B cell (primary cell): ENCODE measurements at regions not wholly inside any gene's neighbourhood (a gene's known extent, or its start where the extent isn't known, plus 50 kb on each side); places are given as distances from the start of the nearest gene placed in this dataset.

Experiments
- ATAC-seq: fragments of 200-7000 bp; cut with Tn5 transposase; one replicate; pipeline ENCODE4 v1.10.0; 2021; ENCODE audit warnings: low read depth, mild to moderate bottlenecking, moderate number of reproducible peaks, moderate library complexity
- CTCF ChIA-PET: fragments of 350-600 bp; sonication (Branson Sonifier 250); formaldehyde crosslinking; loops from one replicate; lab custom pipeline; 2021; ENCODE audit warnings: antibody characterized with exemption, inconsistent platforms; lab: Charles Lee
- POLR2A ChIA-PET: fragments of 350-600 bp; sonication (Branson Sonifier 250); formaldehyde crosslinking; loops from one replicate; lab custom pipeline; 2021; ENCODE audit warnings: antibody characterized with exemption; lab: Charles Lee
- DNase-seq: peaks from one replicate; pipeline ENCODE4 v3.0.0; 2013
- H2AFZ ChIP-seq: 2 replicates; pipeline ENCODE4 v1.6.1; 2012; ENCODE audit warnings: mild to moderate bottlenecking, low read depth, low read length; ENCODE audit not compliant: insufficient read depth, poor library complexity, severe bottlenecking
- H3K27ac ChIP-seq, 2 donors: 1 replicate in 1 of 2; 2 replicates in 1 of 2; pipeline ENCODE4 v1.5.1; 2012 to 2013; ENCODE audit warnings: low read length in 2 of 2, mild to moderate bottlenecking in 2 of 2, moderate library complexity in 1 of 2
- H3K27me3 ChIP-seq, 4 experiments: fragments of 200-600 bp in 1 of 4; sonication (generic) in 1 of 4; replicated peaks in 1 of 4; 1 replicate in 2 of 4; 2 replicates in 2 of 4; pipeline versions ENCODE4 v1.6.1 to v1.7.0; 2013 to 2016; ENCODE audit warnings: low read length in 3 of 4, mild to moderate bottlenecking in 2 of 4, mixed read lengths in 1 of 4, moderate library complexity in 1 of 4; ENCODE audit not compliant: insufficient read depth in 4 of 4, control insufficient read depth in 3 of 4; ENCODE audit errors: control extremely low read depth in 1 of 4
- H3K36me3 ChIP-seq, 2 experiments: replicated peaks in 1 of 2; 1 replicate in 1 of 2; 2 replicates in 1 of 2; pipeline versions ENCODE4 v1.6.1 to v1.7.1; 2013; ENCODE audit warnings: low read length in 1 of 2; ENCODE audit not compliant: insufficient read depth in 2 of 2, control insufficient read depth in 1 of 2; ENCODE audit errors: control extremely low read depth in 1 of 2, extremely low read depth in 1 of 2
- H3K4me1 ChIP-seq, 2 donors: fragments of 200-600 bp in 1 of 2; sonication (generic) in 1 of 2; 1 replicate in 1 of 2; 2 replicates in 1 of 2; pipeline versions ENCODE4 v1.5.1 to v1.6.1; 2013 to 2017; ENCODE audit warnings: low read length in 2 of 2; ENCODE audit not compliant: control insufficient read depth in 2 of 2, insufficient read depth in 2 of 2
- H3K4me2 ChIP-seq: replicated peaks from 2 replicates; pipeline ENCODE3; 2012; ENCODE audit warnings: mild to moderate bottlenecking, low read depth, low read length; ENCODE audit not compliant: poor library complexity, severe bottlenecking
- H3K4me3 ChIP-seq, 5 experiments: fragments of 200-600 bp in 1 of 5; sonication (generic) in 1 of 5; 1 replicate in 3 of 5; 2 replicates in 2 of 5; pipeline versions ENCODE4 v1.5.1 to v1.7.0; 2011 to 2016; ENCODE audit warnings: low read length in 4 of 5, mild to moderate bottlenecking in 4 of 5, low read depth in 2 of 5, control low read depth in 1 of 5, moderate library complexity in 1 of 5; ENCODE audit not compliant: insufficient read depth in 1 of 5; ENCODE audit errors: control extremely low read depth in 1 of 5, extremely low read depth in 1 of 5
- H3K79me2 ChIP-seq: fragments of 200-600 bp; sonication (generic); one replicate; pipeline ENCODE4 v1.6.0; 2016; ENCODE audit warnings: low read length; ENCODE audit not compliant: control insufficient read depth, insufficient read depth
- H3K9ac ChIP-seq: fragments of 200-600 bp; sonication (generic); 2 replicates; pipeline ENCODE4 v1.6.1; 2017; ENCODE audit warnings: mild to moderate bottlenecking, low read length, moderate library complexity
- H3K9me3 ChIP-seq, 3 donors: one replicate each; pipeline versions ENCODE4 v1.6.1 to v1.7.1; 2013; ENCODE audit warnings: low read length in 2 of 3; ENCODE audit not compliant: control insufficient read depth in 2 of 3, insufficient read depth in 1 of 3; ENCODE audit errors: control extremely low read depth in 1 of 3
- H4K20me1 ChIP-seq: 2 replicates; pipeline ENCODE4 v1.6.0; 2012; ENCODE audit warnings: mild to moderate bottlenecking, low read length; ENCODE audit not compliant: insufficient read depth, control insufficient read depth, poor library complexity, severe bottlenecking
- H3K27ac Mint-ChIP-seq: one replicate; pipeline ENCODE4 v1.8.0; 2021; ENCODE audit warnings: mixed read lengths
- H3K27me3 Mint-ChIP-seq: one replicate; pipeline ENCODE4 v1.8.0; 2021; ENCODE audit warnings: mixed read lengths
- H3K4me1 Mint-ChIP-seq: one replicate; pipeline ENCODE4 v1.8.0; 2021; ENCODE audit warnings: mixed read lengths
- H3K4me3 Mint-ChIP-seq: one replicate; pipeline ENCODE4 v1.8.0; 2021; ENCODE audit warnings: mixed read lengths
- H3K9me3 Mint-ChIP-seq: one replicate; pipeline ENCODE4 v1.8.0; 2022; ENCODE audit warnings: mixed read lengths; ENCODE audit not compliant: insufficient read depth
- EZH2 ChIP-seq: IDR thresholded peaks from 2 replicates; pipeline ENCODE4 v1.6.1; 2012; ENCODE audit warnings: borderline replicate concordance, low read depth, mild to moderate bottlenecking, moderate library complexity, low read length; ENCODE audit not compliant: insufficient read depth, poor library complexity, severe bottlenecking
- WGBS: methylation state at CpG from one replicate; pipeline ENCODE4 v1.1.5; 2013; ENCODE audit warnings: missing lambda C conversion rate; ENCODE audit not compliant: insufficient coverage; 5-methylcytosine and 5-hydroxymethylcytosine counted together
- intact Hi-C: fragments of 100-400 bp; cut with micrococcal nuclease; formaldehyde crosslinking; loops from one replicate; pipeline ENCODE4 v1.10.0; 2022
- TF ChIP-seq, protein P1 (sequence below): fragments of 200-600 bp; IDR thresholded peaks from one replicate; pipeline ENCODE4 v1.8.0; 2022; ENCODE audit warnings: antibody characterized with exemption, mild to moderate bottlenecking

DNA sequence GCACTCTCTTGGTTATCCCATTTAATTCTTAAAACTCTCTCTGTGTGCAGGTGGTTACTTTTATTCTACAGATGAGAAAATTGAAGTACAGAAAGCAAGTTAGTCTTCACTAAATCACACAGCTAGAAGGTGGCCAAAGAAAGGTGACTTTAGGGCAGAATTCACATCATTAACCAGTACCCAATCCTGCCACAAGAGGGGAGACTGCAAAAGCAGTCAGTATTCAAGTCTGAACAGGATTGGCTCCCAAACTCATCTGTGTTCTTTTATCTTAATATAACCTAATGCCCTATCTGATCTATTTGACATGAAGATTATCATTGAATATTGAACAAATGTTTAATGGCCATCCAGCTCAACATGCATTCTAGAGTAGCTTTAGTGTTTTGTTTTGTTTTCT is 225.3 kb upstream of the FAM83B start:
- no peak overlapping the region for H3K4me2 ChIP-seq
- Mint-ChIP-seq H3K27ac (no peak overlapping the region), H3K4me3 (no peak overlapping the region), H3K4me1 (no peaks in the 10 kb centered on the region), H3K27me3 (no peaks in the 10 kb centered on the region), H3K9me3 (no peaks in the 10 kb centered on the region)
- ChIA-PET POLR2A (no interaction called here), CTCF (no interaction called here)
- no peaks in the 10 kb centered on the region for H3K4me1 ChIP-seq
- H3K27ac ChIP-seq, result no peak overlapping the region
- no peaks in the 10 kb centered on the region for H3K79me2 ChIP-seq
- H4K20me1 ChIP-seq, result no peaks in the 10 kb centered on the region
- no peaks in the 10 kb centered on the region for H3K27me3 ChIP-seq
- H3K4me3 ChIP-seq, result no peak overlapping the region
- H3K9ac ChIP-seq, result no peak overlapping the region
- H3K36me3 ChIP-seq, result no peaks in the 10 kb centered on the region
- no peak overlapping the region for H2AFZ ChIP-seq
- H3K9me3 ChIP-seq, result no peaks in the 10 kb centered on the region
- no peak for ATAC-seq
- DNase-seq, result no peak
- intact Hi-C loops, result no loop called here
- TF ChIP-seq EZH2, result no peak
- TF ChIP-seq, protein P1, sequence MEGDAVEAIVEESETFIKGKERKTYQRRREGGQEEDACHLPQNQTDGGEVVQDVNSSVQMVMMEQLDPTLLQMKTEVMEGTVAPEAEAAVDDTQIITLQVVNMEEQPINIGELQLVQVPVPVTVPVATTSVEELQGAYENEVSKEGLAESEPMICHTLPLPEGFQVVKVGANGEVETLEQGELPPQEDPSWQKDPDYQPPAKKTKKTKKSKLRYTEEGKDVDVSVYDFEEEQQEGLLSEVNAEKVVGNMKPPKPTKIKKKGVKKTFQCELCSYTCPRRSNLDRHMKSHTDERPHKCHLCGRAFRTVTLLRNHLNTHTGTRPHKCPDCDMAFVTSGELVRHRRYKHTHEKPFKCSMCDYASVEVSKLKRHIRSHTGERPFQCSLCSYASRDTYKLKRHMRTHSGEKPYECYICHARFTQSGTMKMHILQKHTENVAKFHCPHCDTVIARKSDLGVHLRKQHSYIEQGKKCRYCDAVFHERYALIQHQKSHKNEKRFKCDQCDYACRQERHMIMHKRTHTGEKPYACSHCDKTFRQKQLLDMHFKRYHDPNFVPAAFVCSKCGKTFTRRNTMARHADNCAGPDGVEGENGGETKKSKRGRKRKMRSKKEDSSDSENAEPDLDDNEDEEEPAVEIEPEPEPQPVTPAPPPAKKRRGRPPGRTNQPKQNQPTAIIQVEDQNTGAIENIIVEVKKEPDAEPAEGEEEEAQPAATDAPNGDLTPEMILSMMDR, result no peak

DNA sequence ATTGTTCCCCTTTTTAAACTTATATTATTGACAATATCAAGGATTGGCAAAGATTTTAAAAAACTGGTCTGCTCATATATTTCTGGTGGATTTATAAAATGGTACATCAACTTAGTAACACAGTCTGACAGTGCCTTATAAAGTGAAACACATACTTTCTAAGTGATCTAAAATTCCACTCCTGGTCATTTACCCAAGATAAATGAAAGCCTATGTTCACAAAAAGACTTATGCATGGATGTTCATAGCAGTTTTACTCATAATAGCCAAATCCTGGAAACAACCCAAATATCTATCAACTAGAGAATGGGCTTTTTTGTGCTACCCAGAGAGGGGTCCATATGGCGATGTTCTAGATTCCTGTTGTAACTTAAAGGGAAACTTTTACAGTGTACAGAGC is 222.4 kb upstream of the FAM83B start:
- ChIA-PET CTCF (no interaction called here), POLR2A (no interaction called here)
- H3K4me3 Mint-ChIP-seq, result no peak overlapping the region
- no CpG with 5 or more reads among the region's 1 CpG for WGBS
- Histone ChIP-seq H2AFZ (no peak overlapping the region), H3K4me2 (no peak overlapping the region), H3K27me3 (no peaks in the 10 kb centered on the region), H3K4me1 (no peaks in the 10 kb centered on the region), H3K9ac (no peak overlapping the region), H3K4me3 (no peak overlapping the region), H3K36me3 (no peaks in the 10 kb centered on the region), H3K9me3 (no peaks in the 10 kb centered on the region), H3K27ac (no peak overlapping the region), H4K20me1 (no peaks in the 10 kb centered on the region), H3K79me2 (no peaks in the 10 kb centered on the region)
- H3K27ac Mint-ChIP-seq, result no peak overlapping the region
- peaks cover 2% of the 10 kb centered on the region for H3K9me3 Mint-ChIP-seq
- TF ChIP-seq, protein P1, result no peak
- no peak for TF ChIP-seq EZH2
- H3K27me3 Mint-ChIP-seq, result no peaks in the 10 kb centered on the region
- intact Hi-C loops, result no loop called here
- DNase-seq, result no peak
- no peak for ATAC-seq
- H3K4me1 Mint-ChIP-seq, result no peaks in the 10 kb centered on the region
